Activated effector memory CD4-positive, alpha-beta T cell treated with Interleukin-2 at 50 U/mL for 16 hours (primary cell): ENCODE measurements at regions not wholly inside any gene's neighbourhood (a gene's known extent, or its start where the extent isn't known, plus 50 kb on each side); places are given as distances from the start of the nearest gene placed in this dataset.
"Not testable (repeated sequence)": the region's sequence is repeated elsewhere in the genome, so short reads cannot be mapped to it uniquely, and the experiment has no call there.

ENCODE experiments used
- DNase-seq: peaks from one replicate; pipeline ENCODE4 v3.0.0-alpha.2; 2020

DNA sequence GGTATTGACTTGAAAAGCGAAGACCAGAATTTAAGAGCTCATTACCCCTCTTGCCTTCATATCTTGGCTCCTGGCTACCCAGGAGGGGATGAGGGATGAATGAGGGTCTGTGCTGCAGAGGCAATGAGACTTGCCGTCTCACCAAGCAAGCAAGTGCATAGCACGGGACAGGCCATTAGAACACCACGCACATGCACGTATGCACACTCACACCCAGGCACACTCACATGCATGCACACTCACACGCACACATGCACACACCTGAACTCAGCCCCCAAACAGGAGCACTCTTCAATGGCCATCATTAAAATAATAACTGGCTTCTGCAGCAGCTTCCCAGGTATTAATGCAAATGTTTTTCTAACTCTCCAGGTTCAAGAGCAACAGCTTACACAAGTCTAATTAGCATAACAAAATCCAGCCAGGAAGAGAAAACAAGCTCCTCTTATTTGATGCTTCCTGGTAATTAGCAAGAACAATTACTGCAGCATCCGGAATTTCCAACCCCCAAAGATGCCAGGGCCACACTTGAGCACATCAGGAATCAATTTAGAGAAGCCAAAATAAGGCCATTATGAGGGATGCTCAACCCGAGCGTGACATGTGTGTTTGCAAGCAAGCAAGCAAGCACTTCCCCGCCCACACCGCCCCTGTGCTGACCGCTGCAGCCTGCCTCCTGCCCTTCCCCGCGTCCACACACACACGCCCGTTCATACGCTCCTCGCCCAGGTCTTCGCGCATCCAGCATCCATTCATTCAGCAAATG, 171.6 kb upstream of the TNRC6C start:
- DNase-seq: no peak

GRCh38 chr17:77790143-77790829, 168.2 kb upstream of the TNRC6C start:
- DNase-seq: no peak

DNA sequence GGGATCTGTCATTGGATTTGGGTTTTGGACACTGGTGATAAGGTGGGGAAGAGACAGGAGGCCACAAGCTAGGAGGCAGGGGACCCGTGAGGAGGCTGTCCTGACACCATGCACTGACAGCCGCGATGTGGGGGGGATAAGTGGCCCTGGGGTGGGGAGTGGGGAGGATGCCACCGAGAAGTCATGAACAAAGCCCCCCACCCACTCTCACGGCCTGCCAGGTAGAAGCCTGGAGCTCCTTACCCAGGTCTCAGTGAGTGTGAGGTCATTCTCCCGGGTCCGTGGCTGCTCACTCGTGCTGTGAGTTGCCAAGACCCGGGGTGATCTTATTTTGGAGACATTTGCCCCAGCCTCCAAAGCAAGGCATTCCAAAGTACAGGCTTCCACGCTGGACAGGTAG, 165.9 kb upstream of the TNRC6C start:
- DNase-seq: no peak

DNA sequence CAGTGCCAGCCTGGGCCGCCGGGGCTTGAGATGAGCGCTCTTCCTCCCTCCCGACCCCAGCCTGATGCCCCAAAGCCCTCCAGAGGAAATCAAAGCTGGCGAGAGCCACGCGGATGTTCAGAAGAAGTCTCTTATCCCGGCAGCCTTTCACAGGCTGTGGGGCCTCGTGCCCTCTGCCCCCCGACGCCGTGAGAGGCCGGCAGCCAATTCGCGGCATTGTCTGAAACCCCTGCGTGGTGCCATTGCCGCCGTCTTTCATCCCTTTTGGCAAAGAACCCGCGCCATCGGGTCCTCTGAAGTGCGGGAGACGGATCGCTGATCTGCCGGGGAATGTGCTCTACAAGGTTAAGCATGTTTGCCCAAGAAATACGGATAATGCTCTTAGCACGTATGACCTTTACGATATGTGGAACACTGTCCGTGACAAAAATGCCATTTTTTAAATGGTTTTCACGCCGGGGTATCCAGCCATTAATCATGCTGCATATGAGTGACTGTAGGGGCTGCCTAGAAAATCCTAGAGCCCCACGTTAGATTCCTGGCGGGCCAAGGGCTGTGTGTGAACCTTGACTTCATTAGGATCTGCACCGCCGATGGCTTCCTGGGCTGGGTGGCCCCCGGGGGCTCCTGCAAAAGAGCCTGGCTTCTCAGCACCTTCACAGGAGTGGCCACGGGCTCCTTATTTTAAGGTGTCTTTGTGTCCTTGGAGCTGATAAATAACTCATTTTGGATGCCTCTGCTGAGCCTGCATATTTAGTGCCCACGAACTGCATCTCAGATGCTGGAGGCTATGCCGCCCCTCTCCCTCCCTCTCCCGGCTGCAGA, 165.1 kb upstream of the TNRC6C start:
- DNase-seq: no peak

GRCh38 chr17:77793971-77794235, 164.6 kb upstream of the TNRC6C start:
- DNase-seq: no peak

GRCh38 chr17:77794846-77795245, 163.7 kb upstream of the TNRC6C start:
- DNase-seq: no peak

DNA sequence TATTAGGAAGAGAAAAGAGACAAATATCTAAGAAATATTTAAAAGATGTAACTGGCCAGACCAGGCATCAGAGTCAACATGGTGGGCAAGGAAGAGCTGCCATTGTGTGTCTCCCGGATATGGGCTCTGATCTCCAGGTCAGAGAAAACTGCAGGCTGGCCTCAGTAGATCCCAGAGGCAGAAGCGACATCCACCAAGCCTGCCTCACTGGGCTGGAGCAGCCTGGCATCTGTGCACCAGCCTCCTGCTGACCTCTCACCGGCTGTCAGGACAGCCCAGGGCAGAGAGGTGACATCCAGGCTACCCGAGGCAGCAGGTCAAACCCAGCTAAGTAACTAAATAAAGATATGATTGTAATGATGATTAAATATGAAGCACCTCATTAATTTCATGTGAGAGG, 162.8 kb upstream of the TNRC6C start:
- no peak for DNase-seq

DNA sequence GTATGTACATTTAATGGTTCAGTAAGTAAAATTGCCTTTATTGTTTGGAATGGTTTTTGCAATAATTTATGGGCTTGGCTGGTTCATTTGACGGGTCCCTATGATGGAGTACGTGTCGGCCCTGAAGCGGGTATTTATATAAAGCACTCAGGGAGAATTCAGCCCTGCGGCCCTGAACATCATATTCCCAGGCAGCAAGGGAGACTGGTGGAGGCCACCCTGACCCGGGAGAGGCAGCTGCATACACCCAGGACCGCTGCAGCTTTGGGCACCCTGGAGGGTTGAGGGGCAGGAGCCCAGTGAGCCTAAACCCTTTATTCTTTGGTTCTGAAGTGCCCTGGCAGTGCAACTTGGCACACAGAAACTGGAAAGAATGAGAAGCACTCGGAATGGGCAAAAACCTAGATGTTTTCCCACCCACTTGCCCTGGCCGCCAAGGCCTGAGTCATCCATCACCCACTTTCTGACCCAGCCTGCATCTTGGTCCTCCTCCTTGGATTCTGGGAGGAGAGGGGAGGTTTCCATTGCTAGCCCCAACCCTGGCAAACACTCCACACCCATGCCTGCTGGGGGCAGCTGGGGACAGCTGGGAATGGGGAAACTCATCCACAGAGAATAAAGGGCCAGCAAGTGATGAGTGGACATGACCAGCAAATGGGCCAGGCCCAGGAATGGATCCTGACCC, 162.2 kb upstream of the TNRC6C start:
- no peak for DNase-seq

DNA sequence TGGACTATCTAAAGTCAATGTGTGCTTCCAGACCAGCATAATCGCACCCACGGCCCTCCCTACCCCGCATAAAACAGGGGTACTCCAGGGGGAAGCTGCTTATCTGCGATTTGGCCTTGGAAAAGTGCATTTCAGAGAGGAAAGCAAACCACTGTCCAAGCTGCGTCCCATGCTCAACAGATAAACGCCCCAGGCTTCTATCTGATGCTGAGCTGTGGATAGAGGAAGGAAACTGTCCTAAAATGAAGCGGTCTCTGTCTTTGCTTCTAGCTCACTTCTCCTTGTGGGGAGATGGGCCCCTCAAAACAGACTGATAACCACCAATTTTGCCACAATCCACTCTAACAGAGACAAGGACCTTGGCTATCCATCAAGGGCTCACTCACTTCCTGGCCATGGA, 160.5 kb upstream of the TNRC6C start:
- no peak for DNase-seq

DNA sequence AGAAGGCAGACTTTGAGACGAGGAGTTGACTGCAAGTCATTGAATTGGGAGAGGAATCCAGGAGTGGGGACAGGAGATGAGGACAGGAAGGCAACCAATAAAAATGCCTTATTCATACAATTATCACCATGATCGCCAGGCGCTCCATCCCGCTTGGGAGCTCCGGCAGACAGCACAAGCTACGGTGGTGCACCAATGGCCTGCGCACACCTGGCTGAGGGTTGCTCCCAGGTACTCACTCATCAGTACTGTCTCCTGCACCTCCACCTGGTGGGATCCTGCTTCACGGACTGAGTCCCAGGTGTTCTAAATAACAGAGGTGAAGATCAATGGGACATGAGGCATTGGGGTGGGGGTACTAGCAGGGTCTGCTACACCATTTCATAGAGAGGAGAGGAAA, 160.0 kb upstream of the TNRC6C start:
- DNase-seq: no peak

- no peak for DNase-seq
Observed at GRCh38 chr17:77800816-77801215, 157.7 kb upstream of the TNRC6C start.

GRCh38 chr17:77801545-77802332, 156.8 kb upstream of the TNRC6C start:
- no peak for DNase-seq

GRCh38 chr17:77802333-77802615, 156.2 kb upstream of the TNRC6C start:
- no peak for DNase-seq

- no peak for DNase-seq
Observed at GRCh38 chr17:77802811-77803220, 155.7 kb upstream of the TNRC6C start.

DNA sequence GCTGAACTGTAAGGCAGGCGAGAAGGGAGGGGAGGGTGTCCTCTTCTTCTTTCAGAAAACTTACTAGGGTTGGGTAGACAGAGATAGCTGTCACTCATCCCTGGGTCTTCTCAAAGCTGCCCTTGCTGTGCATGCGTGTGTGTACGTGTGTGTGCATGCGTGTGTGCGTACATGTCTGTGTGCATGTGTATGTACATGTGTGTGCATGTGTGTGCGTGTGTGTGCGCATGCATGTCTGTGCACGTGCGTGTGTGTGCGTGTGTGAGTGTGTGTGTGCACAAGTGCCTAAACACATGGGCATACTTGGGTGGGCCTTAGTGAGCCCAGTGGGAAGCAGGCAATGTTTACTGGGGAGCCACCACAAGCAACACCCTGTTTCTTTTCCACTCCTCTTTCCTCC, 154.8 kb upstream of the TNRC6C start:
- DNase-seq: no peak

DNA sequence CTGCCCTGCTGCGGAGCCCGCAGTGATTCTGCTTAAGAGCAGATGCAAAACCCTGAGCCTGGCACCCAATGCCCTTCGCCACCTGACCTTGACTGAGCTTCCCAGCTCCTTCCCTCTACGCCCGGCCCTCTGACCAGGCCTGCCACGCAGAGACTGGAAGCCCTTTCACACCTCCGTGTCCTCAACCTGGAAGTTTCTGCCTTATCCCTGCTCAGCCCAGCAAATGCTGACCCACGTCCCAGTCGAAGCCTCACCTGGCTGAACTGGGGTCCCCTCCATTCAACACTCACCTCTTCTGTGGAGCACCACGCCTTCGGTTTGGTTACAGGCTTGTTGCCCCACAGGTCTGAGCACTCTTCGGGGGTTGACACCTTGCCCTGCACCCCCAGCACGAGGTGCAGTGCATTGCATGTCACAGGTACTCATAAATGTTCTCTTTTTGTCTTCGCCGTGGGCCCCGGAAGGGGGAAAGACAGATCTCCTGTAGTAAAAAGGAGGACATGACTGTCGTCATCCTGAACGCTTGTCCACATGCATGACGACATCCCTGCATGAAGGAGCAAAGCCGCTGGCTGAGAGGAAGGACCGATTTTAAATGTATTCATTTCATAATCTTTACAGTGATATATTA, 153.6 kb upstream of the TNRC6C start:
- no peak for DNase-seq

GRCh38 chr17:77805970-77806369, 152.5 kb upstream of the TNRC6C start:
- not testable (repeated sequence) for DNase-seq

DNA sequence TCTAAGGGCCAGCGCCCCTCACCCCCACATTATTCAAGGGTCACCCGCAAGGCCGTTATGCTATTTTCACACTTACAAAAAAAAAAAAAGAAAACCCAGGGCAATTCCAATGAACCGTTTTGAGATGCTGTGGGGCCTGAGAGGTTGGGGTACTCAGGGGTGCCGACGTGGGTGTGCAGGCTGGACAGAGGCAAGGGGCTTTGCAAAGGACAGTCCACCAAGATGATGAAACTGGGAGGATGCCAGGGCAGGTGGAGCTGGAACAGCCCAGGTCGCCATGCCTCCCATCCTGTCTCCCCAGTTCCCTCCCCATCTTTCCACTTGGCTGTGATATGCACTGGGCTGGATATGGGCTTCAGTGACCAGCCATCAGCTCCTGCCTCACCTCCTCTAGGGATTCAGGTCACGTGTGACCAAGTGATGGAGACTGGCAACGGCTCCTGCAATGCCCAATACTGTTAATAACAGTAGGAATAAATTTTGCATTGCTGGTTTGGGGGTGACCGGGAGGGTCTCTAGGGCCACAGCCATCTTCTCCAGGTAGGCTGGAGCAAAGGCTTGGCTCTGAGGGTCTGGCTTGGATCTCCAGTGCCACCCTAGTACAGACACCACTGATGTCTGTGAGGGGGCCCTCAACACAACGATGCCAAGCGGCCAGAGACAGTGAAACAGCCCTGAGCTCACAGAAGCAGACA, 151.3 kb upstream of the TNRC6C start:
- no peak for DNase-seq

DNA sequence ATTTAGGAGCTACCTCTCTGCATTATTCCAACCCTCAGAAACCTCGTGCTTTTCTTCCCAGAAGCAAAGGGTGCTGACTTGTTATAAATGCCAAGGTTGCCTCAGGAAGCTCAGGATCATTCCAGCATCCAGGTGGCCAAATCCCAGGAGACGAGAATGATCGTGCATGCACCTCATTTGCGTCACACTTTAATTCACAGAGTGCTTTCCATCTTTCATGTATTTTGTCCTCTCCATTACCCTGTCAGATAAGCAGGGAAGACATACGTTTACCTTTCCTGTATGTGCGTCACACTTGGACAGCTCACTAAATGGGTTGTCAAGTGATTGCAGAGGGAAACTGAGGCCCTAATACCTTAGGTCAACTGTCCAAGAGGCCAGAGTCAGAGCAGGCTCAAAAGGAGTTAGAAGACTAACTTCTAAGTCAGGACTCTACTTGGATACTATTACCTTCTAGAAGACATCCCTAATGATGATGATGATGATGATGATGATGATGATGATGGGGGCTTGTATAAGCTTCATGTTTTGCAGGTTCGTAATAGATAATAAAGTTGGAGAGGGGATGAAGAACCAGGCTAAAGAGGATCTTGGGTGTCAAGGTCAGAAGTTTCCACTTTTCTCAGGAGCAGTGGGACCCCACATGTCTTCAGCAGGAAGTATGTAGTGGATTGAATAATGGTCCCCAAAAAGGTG, 150.6 kb upstream of the TNRC6C start:
- no peak for DNase-seq

- DNase-seq: no peak
Observed at GRCh38 chr17:77808686-77809425, 149.6 kb upstream of the TNRC6C start.
